EL (cell line): ENCODE measurements at regions not wholly inside any gene's neighbourhood (a gene's known extent, or its start where the extent isn't known, plus 50 kb on each side); places are given as distances from the start of the nearest gene placed in this dataset.
A peak's percentile ranks its signal among the peaks of the same experiment; 100 is the strongest.

Experiments used
- DNase-seq: peaks from one replicate; pipeline ENCODE4 v3.0.0-alpha.2; 2016

- no peak for DNase-seq
Measured at GRCh38 chr5:175098301-175098700, 345.7 kb downstream of the DRD1 start.

GRCh38 chr5:175096469-175097165 is 347.4 kb downstream of the DRD1 start:
- peak; percentile 16 for DNase-seq

- DNase-seq: no peak
Measured at GRCh38 chr5:175094461-175094860, 349.5 kb downstream of the DRD1 start.

- no peak for DNase-seq
Measured at GRCh38 chr5:175092691-175093090, 351.3 kb downstream of the DRD1 start.

GRCh38 chr5:175088963-175089362 is 355.0 kb downstream of the DRD1 start:
- DNase-seq: no peak

GRCh38 chr5:175082866-175083590 is 358.6 kb downstream of the MSX2 start:
- DNase-seq: peak; percentile 52

- DNase-seq: no peak
Measured at GRCh38 chr5:175082346-175082745, 358.0 kb downstream of the MSX2 start.

- DNase-seq: no peak
Measured at GRCh38 chr5:175079707-175080106, 355.3 kb downstream of the MSX2 start.

GRCh38 chr5:175070283-175070682 is 345.9 kb downstream of the MSX2 start:
- DNase-seq: no peak

GRCh38 chr5:175060257-175060656 is 335.9 kb downstream of the MSX2 start:
- peak; percentile 4 for DNase-seq

GRCh38 chr5:175059687-175060211 is 335.4 kb downstream of the MSX2 start:
- DNase-seq: peak; percentile 58

- no peak for DNase-seq
Measured at GRCh38 chr5:175056831-175057230, 332.4 kb downstream of the MSX2 start.

GRCh38 chr5:175054243-175054642 is 329.9 kb downstream of the MSX2 start:
- no peak for DNase-seq

GRCh38 chr5:175052351-175052750 is 328.0 kb downstream of the MSX2 start:
- no peak for DNase-seq

GRCh38 chr5:175047048-175047447 is 322.7 kb downstream of the MSX2 start:
- no peak for DNase-seq

- no peak for DNase-seq
Measured at GRCh38 chr5:175045820-175046219, 321.4 kb downstream of the MSX2 start.

- no peak for DNase-seq
Measured at GRCh38 chr5:175037820-175038219, 313.4 kb downstream of the MSX2 start.

GRCh38 chr5:175035882-175036533 is 311.6 kb downstream of the MSX2 start:
- no peak for DNase-seq

GRCh38 chr5:175034924-175035323 is 310.5 kb downstream of the MSX2 start:
- DNase-seq: no peak

GRCh38 chr5:175032741-175033151 is 308.4 kb downstream of the MSX2 start:
- no peak for DNase-seq

GRCh38 chr5:175032013-175032412 is 307.6 kb downstream of the MSX2 start:
- no peak for DNase-seq

GRCh38 chr5:175027390-175027789 is 303.0 kb downstream of the MSX2 start:
- DNase-seq: no peak

- DNase-seq: peak; percentile 45
Measured at GRCh38 chr5:175025077-175025476, 300.7 kb downstream of the MSX2 start.
